ENCODE measurements at regions not wholly inside any gene's neighbourhood (a gene's known extent, or its start where the extent isn't known, plus 50 kb on each side); places are given as distances from the start of the nearest gene placed in this dataset.

DNA sequence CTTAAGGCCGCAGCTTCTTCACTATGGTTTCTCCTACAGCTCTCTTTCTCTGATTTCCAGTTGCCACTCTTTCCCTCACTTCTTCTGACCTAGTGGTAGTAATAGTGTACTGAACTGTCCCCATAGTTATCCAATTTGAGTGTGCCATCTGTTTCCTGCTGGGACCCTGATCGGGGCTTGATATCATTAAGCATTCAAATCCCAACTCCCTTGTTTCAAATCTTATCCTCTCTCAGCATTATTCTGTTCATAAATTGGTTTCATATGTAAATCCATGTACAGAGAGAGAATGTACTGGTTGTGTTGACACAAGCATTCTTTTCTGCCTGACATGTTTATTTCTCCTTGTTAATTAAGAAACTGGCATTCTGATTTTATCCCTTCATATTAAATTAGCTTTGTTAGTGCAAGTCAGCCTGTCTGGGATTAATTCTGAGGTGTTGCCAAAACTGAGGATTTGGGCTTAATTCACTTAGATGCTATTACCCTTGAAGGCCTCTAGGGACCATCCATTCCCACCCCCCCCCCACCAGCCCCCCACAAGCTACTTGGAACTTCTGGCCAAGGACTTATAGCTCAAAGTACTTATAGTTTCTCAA, 84.6 kb upstream of the PROKR2 start:
- FAIRE-seq (no peak), DNase-seq (ENCODE audit: low read depth, low spot score) (no peak)
- Histone ChIP-seq H3K9me1 (replicated peaks; ENCODE audit: control insufficient read depth, extremely low read depth, insufficient read depth, low read length) (no peaks in the 10 kb centered on the region), H3K27me3 (ENCODE audit: control insufficient read depth in 2 of 2, insufficient read depth in 2 of 2, low read length in 2 of 2) (no peaks in the 10 kb centered on the region), H3K36me3 (ENCODE audit: control insufficient read depth in 2 of 2, extremely low read depth in 1 of 2, insufficient read depth in 2 of 2, low read length in 2 of 2) (no peaks in the 10 kb centered on the region), H3K4me1 (ENCODE audit: control insufficient read depth, extremely low read depth, insufficient read depth, low read length) (no peaks in the 10 kb centered on the region), H3K9me3 (replicated peaks; ENCODE audit: control insufficient read depth, insufficient read depth, low read length) (no peaks in the 10 kb centered on the region), H3K4me3 (replicated peaks in 1 of 3; ENCODE audit: insufficient read depth in 1 of 3, low read depth in 1 of 3, low read length in 3 of 3) (no peak overlapping the region), H3K27ac (ENCODE audit: insufficient read depth, low read depth, low read length) (no peak overlapping the region), H3K4me2 (ENCODE audit: insufficient read depth, low read length) (no peak overlapping the region), H3K79me2 (ENCODE audit: control insufficient read depth, insufficient read depth, low read length) (no peaks in the 10 kb centered on the region), H4K20me1 (replicated peaks; ENCODE audit: control insufficient read depth, extremely low read depth, insufficient read depth, low read length) (no peaks in the 10 kb centered on the region), H2AFZ (ENCODE audit: low read depth, low read length) (no peak overlapping the region), H3K9ac (replicated peaks; ENCODE audit: extremely low read depth, insufficient read depth, low read length) (no peak overlapping the region)
- TF ChIP-seq FOS (IDR thresholded peaks at IDR 0.05; ENCODE audit: borderline replicate concordance, insufficient read depth, low read length) = no peak
- TF ChIP-seq, protein P1, sequence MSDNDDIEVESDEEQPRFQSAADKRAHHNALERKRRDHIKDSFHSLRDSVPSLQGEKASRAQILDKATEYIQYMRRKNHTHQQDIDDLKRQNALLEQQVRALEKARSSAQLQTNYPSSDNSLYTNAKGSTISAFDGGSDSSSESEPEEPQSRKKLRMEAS (IDR thresholded peaks at IDR 0.05; ENCODE audit: insufficient read depth, insufficient read length) = no peak
- no peak for TF ChIP-seq POLR2AphosphoS5 (IDR thresholded peaks at IDR 0.05; ENCODE audit: insufficient read depth, low read depth, low read length)
- no peak for TF ChIP-seq JUN (IDR thresholded peaks at IDR 0.05; ENCODE audit: borderline replicate concordance, insufficient read depth, insufficient read length, low read depth)
- TF ChIP-seq, protein P2, sequence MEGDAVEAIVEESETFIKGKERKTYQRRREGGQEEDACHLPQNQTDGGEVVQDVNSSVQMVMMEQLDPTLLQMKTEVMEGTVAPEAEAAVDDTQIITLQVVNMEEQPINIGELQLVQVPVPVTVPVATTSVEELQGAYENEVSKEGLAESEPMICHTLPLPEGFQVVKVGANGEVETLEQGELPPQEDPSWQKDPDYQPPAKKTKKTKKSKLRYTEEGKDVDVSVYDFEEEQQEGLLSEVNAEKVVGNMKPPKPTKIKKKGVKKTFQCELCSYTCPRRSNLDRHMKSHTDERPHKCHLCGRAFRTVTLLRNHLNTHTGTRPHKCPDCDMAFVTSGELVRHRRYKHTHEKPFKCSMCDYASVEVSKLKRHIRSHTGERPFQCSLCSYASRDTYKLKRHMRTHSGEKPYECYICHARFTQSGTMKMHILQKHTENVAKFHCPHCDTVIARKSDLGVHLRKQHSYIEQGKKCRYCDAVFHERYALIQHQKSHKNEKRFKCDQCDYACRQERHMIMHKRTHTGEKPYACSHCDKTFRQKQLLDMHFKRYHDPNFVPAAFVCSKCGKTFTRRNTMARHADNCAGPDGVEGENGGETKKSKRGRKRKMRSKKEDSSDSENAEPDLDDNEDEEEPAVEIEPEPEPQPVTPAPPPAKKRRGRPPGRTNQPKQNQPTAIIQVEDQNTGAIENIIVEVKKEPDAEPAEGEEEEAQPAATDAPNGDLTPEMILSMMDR (IDR thresholded peaks at IDR 0.05; ENCODE audit: extremely low read depth in 1 of 2, insufficient read depth in 1 of 2, low read depth in 1 of 2, low read length in 2 of 2) = no peak
- no peak for TF ChIP-seq EZH2 (IDR thresholded peaks at IDR 0.05; ENCODE audit: borderline replicate concordance, low read depth, low read length, severe bottlenecking)
- no peak for TF ChIP-seq GATA2 (IDR thresholded peaks at IDR 0.05; ENCODE audit: insufficient read depth, insufficient read length, low read depth, low read length)
- TF ChIP-seq POLR2A (IDR thresholded peaks at IDR 0.05; ENCODE audit: low read depth, low read length) = no peak
- TF ChIP-seq MYC (IDR thresholded peaks at IDR 0.05; ENCODE audit: low read depth, low read length) = no peak
- POLR2A ChIA-PET = no interaction called here
- intact Hi-C loops (cut with micrococcal nuclease) (loop anchor here (5.0 kb wide), 1 partner anchor 179 kb away; no protein-coding TSS in a partner anchor), dilution Hi-C loops (cut with MboI; ENCODE audit: extremely low pct_ligation_motif_present, low sequenced_read_pairs) (no loop called here)
- BruUV-seq (replicated peaks) = no TSS peak
- CTCF ChIA-PET = interaction anchor here (0.9 to 2.8 kb wide), 10 partner anchors 9 to 275 kb away, joined by 3 to 16 read pairs (median 5); partner anchors contain the start of gene CDS2
